ENCODE measurements at regions not wholly inside any gene's neighbourhood (a gene's known extent, or its start where the extent isn't known, plus 50 kb on each side); places are given as distances from the start of the nearest gene placed in this dataset.

DNA sequence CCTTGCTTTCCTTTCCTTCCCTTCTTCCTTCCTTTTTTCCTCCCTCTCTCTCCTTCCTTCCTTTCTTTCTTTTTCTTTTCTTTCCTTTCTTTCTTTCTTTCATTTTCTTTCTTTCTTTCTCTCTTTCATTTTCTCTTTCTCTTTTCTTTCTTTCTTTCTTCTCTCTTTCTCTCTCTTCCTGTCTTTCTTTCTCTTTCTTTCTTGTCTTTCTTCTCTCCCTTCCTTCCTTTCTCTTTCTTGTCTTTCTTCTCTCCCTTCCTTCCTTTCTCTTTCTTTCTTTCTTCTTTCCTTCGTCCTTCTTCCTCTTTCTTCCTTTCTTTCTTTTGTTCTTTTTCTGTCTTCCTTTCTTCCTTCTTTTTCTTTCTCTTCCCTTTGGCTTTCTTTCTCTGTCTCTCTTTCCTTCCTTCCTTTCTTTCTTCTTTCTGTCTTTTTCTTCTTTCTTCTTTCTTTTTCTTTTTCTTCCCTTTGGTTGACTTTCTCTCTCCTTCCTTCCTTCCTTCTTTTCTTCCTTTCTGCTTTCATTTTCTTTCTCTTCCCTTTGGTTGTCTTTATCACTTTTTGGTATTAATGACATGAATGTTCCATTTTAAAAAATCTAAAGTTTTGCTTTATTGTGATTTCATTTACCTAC, 496.4 kb upstream of the CBLB start:
- no peak for DNase-seq (ENCODE audit: extremely low read depth, low read depth)
- TF ChIP-seq, protein P1, sequence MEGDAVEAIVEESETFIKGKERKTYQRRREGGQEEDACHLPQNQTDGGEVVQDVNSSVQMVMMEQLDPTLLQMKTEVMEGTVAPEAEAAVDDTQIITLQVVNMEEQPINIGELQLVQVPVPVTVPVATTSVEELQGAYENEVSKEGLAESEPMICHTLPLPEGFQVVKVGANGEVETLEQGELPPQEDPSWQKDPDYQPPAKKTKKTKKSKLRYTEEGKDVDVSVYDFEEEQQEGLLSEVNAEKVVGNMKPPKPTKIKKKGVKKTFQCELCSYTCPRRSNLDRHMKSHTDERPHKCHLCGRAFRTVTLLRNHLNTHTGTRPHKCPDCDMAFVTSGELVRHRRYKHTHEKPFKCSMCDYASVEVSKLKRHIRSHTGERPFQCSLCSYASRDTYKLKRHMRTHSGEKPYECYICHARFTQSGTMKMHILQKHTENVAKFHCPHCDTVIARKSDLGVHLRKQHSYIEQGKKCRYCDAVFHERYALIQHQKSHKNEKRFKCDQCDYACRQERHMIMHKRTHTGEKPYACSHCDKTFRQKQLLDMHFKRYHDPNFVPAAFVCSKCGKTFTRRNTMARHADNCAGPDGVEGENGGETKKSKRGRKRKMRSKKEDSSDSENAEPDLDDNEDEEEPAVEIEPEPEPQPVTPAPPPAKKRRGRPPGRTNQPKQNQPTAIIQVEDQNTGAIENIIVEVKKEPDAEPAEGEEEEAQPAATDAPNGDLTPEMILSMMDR (IDR thresholded peaks at IDR 0.05; ENCODE audit: low read depth, low read length), result no peak

DNA sequence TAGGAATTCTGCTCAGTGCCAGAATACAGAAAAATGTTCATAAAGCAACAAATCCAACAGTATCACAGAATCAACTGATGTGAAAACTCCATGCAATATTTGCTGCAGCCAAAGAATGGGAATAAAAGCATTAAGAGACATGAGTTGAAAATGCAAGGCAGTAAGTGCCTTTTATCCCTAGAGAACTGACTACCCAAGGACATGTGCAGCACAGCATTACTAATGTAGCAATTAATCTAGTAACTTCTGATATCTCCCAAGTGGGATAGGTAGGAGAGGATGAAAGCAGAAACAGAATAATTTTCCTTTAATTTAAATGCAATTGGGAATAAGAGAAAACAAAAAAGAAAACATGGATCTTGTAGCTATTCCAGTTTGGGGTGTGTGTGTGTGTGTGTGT, 497.5 kb upstream of the CBLB start:
- TF ChIP-seq, protein P1 (IDR thresholded peaks at IDR 0.05; ENCODE audit: low read depth, low read length), result no peak
- no peak for DNase-seq (ENCODE audit: extremely low read depth, low read depth)

DNA sequence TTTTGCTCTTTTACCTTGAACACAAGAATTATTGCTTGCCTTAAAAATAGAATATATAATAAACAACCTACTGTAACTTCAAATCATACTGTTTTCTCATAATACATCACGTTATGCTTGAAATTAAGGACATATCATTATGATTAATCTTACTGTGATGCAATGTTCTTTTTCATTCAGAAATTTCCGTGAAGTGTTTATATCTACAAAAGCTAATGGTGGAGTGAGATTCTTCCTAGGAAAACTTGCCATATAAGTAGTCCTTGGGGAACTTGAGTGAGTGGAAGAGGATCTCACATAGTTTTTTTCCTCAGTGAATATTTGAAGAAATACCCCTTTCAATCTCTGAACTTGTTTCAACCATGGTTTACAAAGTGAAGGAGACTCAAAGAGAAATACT, 498.7 kb upstream of the CBLB start:
- DNase-seq (ENCODE audit: extremely low read depth, low read depth), result no peak
- TF ChIP-seq, protein P1 (IDR thresholded peaks at IDR 0.05; ENCODE audit: low read depth, low read length), result no peak

DNA sequence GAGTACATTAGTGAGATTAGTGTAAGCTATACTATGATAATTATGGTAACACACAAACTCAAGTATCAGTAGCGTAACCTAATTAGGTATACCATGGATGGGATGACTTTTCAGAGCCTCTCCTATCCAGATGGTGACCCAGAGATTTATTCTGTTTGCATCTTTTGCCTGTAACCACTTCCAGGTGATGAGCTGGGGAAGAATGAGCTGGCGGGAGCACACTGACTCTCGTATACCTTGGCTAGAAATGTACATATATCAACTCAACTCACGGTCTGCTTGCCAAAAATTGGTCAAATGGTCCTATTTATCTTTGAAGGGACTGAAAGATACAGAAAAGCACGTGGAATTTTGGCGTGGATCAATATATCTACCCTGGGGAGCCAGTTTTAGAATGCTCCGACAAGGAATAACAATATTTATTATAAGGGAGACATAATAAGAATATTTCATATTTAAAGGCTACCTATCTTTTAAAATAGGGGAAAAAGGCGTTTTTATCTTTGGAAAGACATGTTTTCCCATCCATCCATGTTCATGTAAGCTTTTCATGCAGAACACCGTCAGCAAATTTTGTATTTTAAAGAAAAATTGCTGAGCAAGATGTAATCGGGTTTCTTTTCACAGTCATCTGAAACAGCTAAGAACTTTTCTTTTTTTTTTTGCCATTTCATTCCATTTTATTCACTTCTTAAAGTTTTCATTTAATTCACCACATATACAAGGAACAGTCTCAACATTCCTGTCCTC, 502.6 kb upstream of the CBLB start:
- TF ChIP-seq, protein P1 (IDR thresholded peaks at IDR 0.05; ENCODE audit: low read depth, low read length), result no peak
- DNase-seq (ENCODE audit: extremely low read depth, low read depth), result no peak

DNA sequence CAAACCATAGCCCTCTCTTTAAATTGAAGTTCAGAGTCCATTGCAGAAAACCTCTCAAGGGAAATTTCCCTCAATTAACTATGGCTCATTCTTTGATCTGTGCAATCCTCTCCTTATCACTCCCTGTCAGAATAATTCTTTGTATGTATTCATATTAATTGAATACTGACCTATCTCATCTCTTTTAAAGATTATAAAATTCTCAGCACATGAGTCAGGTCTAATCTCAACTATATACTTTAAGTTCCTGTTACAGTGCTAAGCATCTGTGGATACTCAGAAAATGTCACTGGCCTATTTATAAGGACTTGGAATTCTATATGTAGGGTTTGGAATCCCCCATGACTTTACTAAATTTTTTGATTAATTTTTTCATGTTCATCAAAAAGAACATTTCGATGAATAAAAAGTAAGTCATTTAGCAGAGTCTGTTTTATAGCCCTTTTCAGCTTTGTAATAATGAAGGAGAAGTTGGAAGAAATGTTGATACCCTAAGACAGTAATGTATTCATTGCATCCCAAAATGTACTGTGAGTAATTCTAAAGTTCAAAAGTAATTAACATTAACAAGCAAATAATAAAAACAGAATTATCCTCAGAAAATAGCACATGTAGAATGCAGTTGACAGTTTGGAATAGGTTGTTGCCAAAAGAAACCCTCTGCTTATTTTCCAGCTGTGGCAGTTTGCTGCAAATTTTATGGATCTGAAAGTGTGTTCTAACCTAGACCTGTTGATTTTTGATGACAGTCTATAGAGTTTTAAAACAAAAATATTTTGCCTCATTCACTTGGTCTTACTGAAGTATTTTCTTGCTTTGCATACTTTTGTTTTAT, 503.4 kb upstream of the CBLB start:
- TF ChIP-seq, protein P1 (IDR thresholded peaks at IDR 0.05; ENCODE audit: low read depth, low read length), result no peak

DNA sequence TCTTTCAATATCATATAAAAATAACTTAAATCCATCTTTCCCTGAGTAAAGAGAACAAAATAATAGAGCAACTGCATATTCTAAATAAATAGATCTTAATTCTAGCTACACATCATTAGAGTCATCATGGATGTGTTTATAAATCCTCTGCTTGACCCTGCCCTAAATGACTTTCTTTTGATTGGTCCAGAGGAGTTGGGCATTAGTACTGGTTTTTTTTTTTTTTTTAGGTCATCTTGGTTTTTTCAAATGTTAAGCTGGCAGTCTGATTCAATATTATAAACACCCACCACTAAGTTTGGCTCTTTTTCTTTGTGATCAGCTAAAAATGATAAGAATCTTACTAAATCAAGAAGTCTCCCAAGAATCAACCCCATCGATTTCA, 504.0 kb upstream of the CBLB start:
- TF ChIP-seq, protein P1 (IDR thresholded peaks at IDR 0.05; ENCODE audit: low read depth, low read length), result no peak
- DNase-seq (ENCODE audit: extremely low read depth, low read depth), result no peak

More for the DNA sequence above, 503.4 kb upstream of the CBLB start:
- DNase-seq (ENCODE audit: extremely low read depth, low read depth), result no peak
